ENCODE measurements at regions not wholly inside any gene's neighbourhood (a gene's known extent, or its start where the extent isn't known, plus 50 kb on each side); places are given as distances from the start of the nearest gene placed in this dataset.
"Not testable (repeated sequence)": the region's sequence is repeated elsewhere in the genome, so short reads cannot be mapped to it uniquely, and the experiment has no call there.

DNA sequence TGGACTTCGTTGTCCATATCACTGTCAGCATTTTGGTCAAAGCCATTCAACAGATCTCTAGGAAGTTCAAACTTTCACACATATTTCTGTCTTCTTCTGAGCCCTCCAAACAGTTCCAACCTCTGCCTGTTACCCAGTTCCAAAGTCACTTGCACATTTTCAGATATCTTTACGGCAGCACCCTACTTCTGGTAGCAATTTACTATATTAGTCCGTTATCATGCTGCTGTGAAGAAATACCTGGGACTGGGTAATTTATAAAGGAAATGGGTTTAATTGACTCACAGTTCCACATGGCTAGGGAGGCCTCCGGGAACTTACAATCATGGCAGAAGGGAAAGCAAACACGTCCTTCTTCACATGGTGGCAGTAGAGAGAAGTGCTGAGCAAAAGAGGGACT lies 60.6 kb upstream of the HGFAC start:
- not testable (repeated sequence) for H3K4me1 ChIP-seq (ENCODE audit: control insufficient read depth, insufficient read depth, low read length); H3K9me3 ChIP-seq (ENCODE audit: control insufficient read depth, insufficient read depth, low read length); DNase-seq (ENCODE audit: low read depth, low spot score); H3K27me3 ChIP-seq (ENCODE audit: control insufficient read depth, insufficient read depth, low read length); H3K36me3 ChIP-seq (ENCODE audit: control insufficient read depth, insufficient read depth, low read length); H3K27ac ChIP-seq (ENCODE audit: low read length); H3K4me3 ChIP-seq (ENCODE audit: low read length)
- WGBS (ENCODE audit: insufficient coverage, insufficient read length): no CpG with 5 or more reads among the region's 5 CpGs

- Histone ChIP-seq H3K36me3 (ENCODE audit: control insufficient read depth, insufficient read depth, low read length) (no peaks in the 10 kb centered on the region), H3K4me1 (ENCODE audit: control insufficient read depth, insufficient read depth, low read length) (peaks cover 5% of the 10 kb centered on the region), H3K9me3 (ENCODE audit: control insufficient read depth, insufficient read depth, low read length) (no peaks in the 10 kb centered on the region), H3K27ac (ENCODE audit: low read length) (no peak overlapping the region), H3K27me3 (ENCODE audit: control insufficient read depth, insufficient read depth, low read length) (no peaks in the 10 kb centered on the region), H3K4me3 (ENCODE audit: low read length) (no peak overlapping the region)
- DNase-seq (ENCODE audit: low read depth, low spot score): no peak
- WGBS (ENCODE audit: insufficient coverage, insufficient read length): no CpG with 5 or more reads among the region's 6 CpGs
Observed at GRCh38 chr4:3382251-3382650, 59.5 kb upstream of the HGFAC start.

DNA sequence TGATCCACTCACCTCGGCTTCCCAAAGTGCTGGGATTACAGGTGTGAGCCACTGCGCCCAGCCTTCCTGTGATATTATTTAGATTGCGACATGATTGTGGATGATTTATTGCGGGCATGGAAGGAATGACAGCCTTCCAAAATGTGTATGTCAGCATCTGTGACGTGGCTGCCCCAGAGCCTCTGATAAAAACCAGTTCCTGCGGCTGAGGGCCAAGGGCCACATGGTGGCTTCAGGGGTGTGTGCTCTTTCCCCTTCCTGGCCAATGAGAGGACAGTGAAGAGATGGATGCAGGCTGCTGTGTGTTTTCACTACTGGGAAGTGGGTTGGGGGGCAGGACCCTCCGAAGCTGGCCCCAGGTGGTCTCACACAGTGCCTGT lies 57.4 kb upstream of the HGFAC start:
- H3K27me3 ChIP-seq (ENCODE audit: control insufficient read depth, insufficient read depth, low read length): no peaks in the 10 kb centered on the region
- no peak overlapping the region for H3K4me3 ChIP-seq (ENCODE audit: low read length)
- H3K9me3 ChIP-seq (ENCODE audit: control insufficient read depth, insufficient read depth, low read length): no peaks in the 10 kb centered on the region
- no peaks in the 10 kb centered on the region for H3K36me3 ChIP-seq (ENCODE audit: control insufficient read depth, insufficient read depth, low read length)
- no CpG with 5 or more reads among the region's 7 CpGs for WGBS (ENCODE audit: insufficient coverage, insufficient read length)
- peaks cover 16% of the 10 kb centered on the region for H3K4me1 ChIP-seq (ENCODE audit: control insufficient read depth, insufficient read depth, low read length)
- H3K27ac ChIP-seq (ENCODE audit: low read length): no peak overlapping the region
- DNase-seq (ENCODE audit: low read depth, low spot score): no peak

DNA sequence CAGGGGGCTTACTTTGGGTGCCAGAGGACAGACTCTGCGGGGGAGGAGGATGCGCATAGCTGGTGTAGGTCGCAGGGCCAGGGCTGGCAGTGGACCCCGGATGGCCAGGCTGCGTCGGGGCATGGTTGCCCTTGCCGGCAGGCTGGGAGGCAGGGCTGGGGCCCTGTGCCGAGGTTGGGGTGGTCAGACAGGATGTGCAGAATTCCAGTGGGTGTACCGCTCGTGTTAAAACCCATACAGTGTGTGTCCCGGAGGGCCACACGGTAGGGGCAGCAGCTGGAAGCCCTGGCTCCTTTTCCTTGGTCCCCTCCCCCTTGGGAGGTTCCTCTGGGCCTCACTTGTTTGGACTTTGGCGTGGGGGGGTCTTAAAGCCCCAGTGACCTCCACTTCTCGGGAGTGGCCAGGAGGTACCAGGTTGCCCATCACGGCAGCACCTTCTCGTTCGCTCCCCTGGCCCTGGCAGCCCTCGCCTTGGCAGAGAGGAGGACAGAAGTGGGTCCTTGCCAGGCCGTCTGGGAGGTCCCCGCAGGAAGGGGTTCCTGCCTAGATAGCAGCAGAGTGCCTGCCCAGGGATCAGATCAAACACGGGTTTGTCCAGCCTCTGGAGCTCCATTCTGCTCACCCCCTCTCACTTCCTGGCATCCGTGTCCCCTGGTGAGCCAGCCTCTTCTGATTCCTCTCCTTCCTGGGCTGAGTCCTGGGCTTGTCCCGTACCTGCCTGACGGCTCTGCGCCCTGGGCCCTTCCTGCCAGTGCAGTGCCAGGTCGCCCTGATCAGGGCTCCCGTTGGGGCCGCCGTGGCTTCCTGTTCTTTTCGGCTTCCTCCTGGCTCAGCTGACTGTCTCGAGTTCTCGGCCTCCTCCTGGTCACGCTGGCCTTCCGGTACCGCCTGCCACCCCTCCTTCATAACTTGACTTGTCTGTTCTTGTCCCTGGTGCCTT lies 56.7 kb upstream of the HGFAC start:
- no CpG with 5 or more reads among the region's 35 CpGs for WGBS (ENCODE audit: insufficient coverage, insufficient read length)
- H3K36me3 ChIP-seq (ENCODE audit: control insufficient read depth, insufficient read depth, low read length): no peaks in the 10 kb centered on the region
- DNase-seq (ENCODE audit: low read depth, low spot score): no peak
- H3K4me3 ChIP-seq (ENCODE audit: low read length): no peak overlapping the region
- H3K9me3 ChIP-seq (ENCODE audit: control insufficient read depth, insufficient read depth, low read length): no peaks in the 10 kb centered on the region
- peaks cover 22% of the 10 kb centered on the region for H3K4me1 ChIP-seq (ENCODE audit: control insufficient read depth, insufficient read depth, low read length)
- H3K27me3 ChIP-seq (ENCODE audit: control insufficient read depth, insufficient read depth, low read length): no peaks in the 10 kb centered on the region
- H3K27ac ChIP-seq (ENCODE audit: low read length): no peak overlapping the region

- WGBS (ENCODE audit: insufficient coverage, insufficient read length): no CpG with 5 or more reads among the region's 21 CpGs
- H3K4me1 ChIP-seq (ENCODE audit: control insufficient read depth, insufficient read depth, low read length): peaks cover 23% of the 10 kb centered on the region
Observed at GRCh38 chr4:3385711-3386420, 55.9 kb upstream of the HGFAC start.

DNA sequence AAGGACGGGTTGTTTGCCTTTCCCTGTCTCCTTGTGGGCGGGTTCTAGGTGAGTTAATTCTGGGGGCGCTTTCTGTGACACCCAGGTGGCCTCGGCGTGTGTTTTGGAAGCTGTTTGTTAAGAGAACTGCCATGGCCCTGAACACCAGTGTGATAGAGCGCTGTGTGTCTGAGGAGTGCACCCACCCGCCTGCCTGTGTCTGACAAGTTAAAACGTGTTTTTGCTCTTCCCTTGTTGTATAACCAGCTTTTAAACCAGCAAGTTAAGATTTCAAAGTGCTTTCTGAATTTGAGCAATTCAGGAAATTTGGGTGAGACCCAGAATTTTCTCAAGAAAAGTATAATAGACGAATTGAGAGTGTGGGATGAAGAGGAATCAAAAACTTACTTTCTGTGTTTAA lies 55.2 kb upstream of the HGFAC start:
- Histone ChIP-seq H3K27ac (ENCODE audit: low read length) (no peak overlapping the region), H3K36me3 (ENCODE audit: control insufficient read depth, insufficient read depth, low read length) (no peaks in the 10 kb centered on the region), H3K27me3 (ENCODE audit: control insufficient read depth, insufficient read depth, low read length) (no peaks in the 10 kb centered on the region), H3K4me3 (ENCODE audit: low read length) (no peak overlapping the region), H3K4me1 (ENCODE audit: control insufficient read depth, insufficient read depth, low read length) (peaks cover 26% of the 10 kb centered on the region), H3K9me3 (ENCODE audit: control insufficient read depth, insufficient read depth, low read length) (no peaks in the 10 kb centered on the region)
- WGBS (ENCODE audit: insufficient coverage, insufficient read length): no CpG with 5 or more reads among the region's 9 CpGs
- no peak for DNase-seq (ENCODE audit: low read depth, low spot score)

More at GRCh38 chr4:3385711-3386420, 55.9 kb upstream of the HGFAC start:
- H3K36me3 ChIP-seq (ENCODE audit: control insufficient read depth, insufficient read depth, low read length): no peaks in the 10 kb centered on the region
- no peak overlapping the region for H3K4me3 ChIP-seq (ENCODE audit: low read length)
- no peaks in the 10 kb centered on the region for H3K27me3 ChIP-seq (ENCODE audit: control insufficient read depth, insufficient read depth, low read length)
- H3K9me3 ChIP-seq (ENCODE audit: control insufficient read depth, insufficient read depth, low read length): no peaks in the 10 kb centered on the region
- H3K27ac ChIP-seq (ENCODE audit: low read length): no peak overlapping the region
- DNase-seq (ENCODE audit: low read depth, low spot score): no peak

DNA sequence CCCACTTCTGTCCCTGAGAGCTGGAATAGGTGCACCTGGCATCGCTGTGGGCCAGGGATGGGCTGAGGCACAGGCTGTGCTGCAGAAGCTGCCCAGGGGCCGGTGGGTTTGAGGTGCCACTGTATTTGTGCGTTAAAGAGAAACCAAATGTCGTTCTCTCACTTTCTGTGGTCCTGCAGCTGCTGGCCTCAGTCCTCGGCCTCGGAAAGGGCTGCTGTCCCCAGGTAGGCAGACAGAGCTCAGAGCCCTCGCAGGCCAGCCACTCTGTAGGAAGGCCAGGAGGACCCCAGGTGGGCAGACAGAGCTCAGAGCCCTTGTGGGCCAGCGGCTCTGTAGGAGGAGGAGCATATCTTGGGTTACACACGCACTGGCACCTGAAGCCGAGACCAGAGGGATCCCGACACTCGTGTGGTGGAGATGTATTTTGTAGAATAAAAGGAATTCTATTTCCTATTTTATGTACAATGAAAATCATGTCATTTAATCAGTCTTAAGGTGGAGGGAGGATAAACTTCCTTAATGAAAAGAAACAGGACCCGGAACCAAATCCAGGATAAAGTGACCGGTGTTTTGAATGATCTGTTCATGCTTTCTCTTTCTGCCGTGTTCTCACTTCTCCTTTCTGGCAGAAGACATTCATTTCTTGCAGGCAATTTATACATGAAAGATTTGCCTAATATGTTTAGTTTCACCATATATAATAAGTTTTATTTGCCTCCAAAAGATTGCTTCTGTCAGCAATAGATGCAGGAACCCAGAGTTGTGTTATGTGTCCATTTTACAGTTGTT lies 54.4 kb upstream of the HGFAC start:
- no peak overlapping the region for H3K4me3 ChIP-seq (ENCODE audit: low read length)
- no peaks in the 10 kb centered on the region for H3K27me3 ChIP-seq (ENCODE audit: control insufficient read depth, insufficient read depth, low read length)
- H3K9me3 ChIP-seq (ENCODE audit: control insufficient read depth, insufficient read depth, low read length): no peaks in the 10 kb centered on the region
- DNase-seq (ENCODE audit: low read depth, low spot score): no peak
- H3K27ac ChIP-seq (ENCODE audit: low read length): no peak overlapping the region
- no CpG with 5 or more reads among the region's 15 CpGs for WGBS (ENCODE audit: insufficient coverage, insufficient read length)
- peaks cover 26% of the 10 kb centered on the region for H3K4me1 ChIP-seq (ENCODE audit: control insufficient read depth, insufficient read depth, low read length)
- H3K36me3 ChIP-seq (ENCODE audit: control insufficient read depth, insufficient read depth, low read length): no peaks in the 10 kb centered on the region

DNA sequence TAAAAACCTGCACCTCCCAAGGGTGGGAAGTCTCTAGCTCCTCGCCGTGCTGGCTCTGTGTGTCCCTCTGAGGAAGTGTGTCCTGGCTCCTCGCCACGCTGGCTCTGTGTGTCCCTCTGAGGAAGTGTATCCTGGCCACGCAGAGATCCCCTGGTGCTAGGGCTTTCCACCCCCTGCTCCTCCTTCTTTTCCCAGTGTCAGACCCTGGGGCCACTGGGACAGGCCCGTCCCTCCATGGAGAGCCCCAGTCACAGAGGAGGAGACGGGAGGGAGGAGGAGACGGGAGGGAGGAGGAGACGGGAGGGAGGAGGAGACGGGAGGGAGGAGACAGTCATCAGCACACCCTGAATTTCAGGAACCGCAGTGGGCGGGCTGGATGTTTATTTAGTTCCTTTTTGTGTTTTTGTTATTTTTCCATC lies 53.8 kb upstream of the HGFAC start:
- no peak for DNase-seq (ENCODE audit: low read depth, low spot score)
- Histone ChIP-seq H3K36me3 (ENCODE audit: control insufficient read depth, insufficient read depth, low read length) (no peaks in the 10 kb centered on the region), H3K4me3 (ENCODE audit: low read length) (no peak overlapping the region), H3K27me3 (ENCODE audit: control insufficient read depth, insufficient read depth, low read length) (no peaks in the 10 kb centered on the region), H3K4me1 (ENCODE audit: control insufficient read depth, insufficient read depth, low read length) (peaks cover 26% of the 10 kb centered on the region), H3K27ac (ENCODE audit: low read length) (no peak overlapping the region), H3K9me3 (ENCODE audit: control insufficient read depth, insufficient read depth, low read length) (no peaks in the 10 kb centered on the region)
- WGBS (ENCODE audit: insufficient coverage, insufficient read length): no CpG with 5 or more reads among the region's 12 CpGs

DNA sequence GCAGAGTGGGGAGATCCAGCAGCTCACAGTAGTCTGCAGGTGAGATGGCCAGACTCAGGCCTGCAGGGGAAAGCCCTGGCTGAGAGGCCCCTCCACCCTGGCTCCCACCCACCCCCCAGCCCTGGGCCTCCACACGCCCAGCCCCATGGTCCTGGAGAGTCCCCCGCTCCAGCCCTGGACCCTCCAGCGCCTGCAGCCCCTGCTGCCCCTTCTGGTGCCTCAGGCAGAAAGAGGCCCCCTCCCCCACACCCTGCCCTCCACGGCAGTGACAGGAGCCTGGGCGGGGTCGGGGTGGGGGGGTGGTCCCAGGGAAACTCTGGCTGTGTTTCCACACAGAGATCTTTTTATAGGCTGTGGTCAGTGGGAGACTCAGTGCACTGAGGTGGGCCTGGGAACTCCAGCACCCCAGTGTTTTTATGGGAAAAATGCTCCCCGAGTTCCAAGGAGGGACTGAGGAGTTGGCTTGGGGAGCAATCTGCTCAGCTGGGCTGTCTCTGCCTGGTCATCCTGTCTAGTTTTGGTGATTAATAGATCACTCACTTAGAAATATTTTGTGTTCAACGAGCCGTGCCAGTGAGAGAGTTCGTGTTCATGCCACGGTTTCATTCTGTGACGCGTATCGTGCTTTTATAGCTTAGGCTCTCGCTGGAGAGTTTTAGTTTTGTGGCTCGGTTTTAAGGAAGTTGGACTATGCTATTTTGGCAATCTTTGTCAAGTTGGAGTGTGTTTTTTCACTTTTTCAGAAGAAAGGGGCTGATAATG lies 53.1 kb upstream of the HGFAC start:
- Histone ChIP-seq H3K4me1 (ENCODE audit: control insufficient read depth, insufficient read depth, low read length) (peaks cover 26% of the 10 kb centered on the region), H3K27me3 (ENCODE audit: control insufficient read depth, insufficient read depth, low read length) (no peaks in the 10 kb centered on the region), H3K27ac (ENCODE audit: low read length) (no peak overlapping the region), H3K4me3 (ENCODE audit: low read length) (no peak overlapping the region), H3K36me3 (ENCODE audit: control insufficient read depth, insufficient read depth, low read length) (no peaks in the 10 kb centered on the region), H3K9me3 (ENCODE audit: control insufficient read depth, insufficient read depth, low read length) (no peaks in the 10 kb centered on the region)
- no CpG with 5 or more reads among the region's 16 CpGs for WGBS (ENCODE audit: insufficient coverage, insufficient read length)
- DNase-seq (ENCODE audit: low read depth, low spot score): no peak

Data from iPS DF 6.9 (cell line).